ENCODE measurements at regions not wholly inside any gene's neighbourhood (a gene's known extent, or its start where the extent isn't known, plus 50 kb on each side); places are given as distances from the start of the nearest gene placed in this dataset.

DNA sequence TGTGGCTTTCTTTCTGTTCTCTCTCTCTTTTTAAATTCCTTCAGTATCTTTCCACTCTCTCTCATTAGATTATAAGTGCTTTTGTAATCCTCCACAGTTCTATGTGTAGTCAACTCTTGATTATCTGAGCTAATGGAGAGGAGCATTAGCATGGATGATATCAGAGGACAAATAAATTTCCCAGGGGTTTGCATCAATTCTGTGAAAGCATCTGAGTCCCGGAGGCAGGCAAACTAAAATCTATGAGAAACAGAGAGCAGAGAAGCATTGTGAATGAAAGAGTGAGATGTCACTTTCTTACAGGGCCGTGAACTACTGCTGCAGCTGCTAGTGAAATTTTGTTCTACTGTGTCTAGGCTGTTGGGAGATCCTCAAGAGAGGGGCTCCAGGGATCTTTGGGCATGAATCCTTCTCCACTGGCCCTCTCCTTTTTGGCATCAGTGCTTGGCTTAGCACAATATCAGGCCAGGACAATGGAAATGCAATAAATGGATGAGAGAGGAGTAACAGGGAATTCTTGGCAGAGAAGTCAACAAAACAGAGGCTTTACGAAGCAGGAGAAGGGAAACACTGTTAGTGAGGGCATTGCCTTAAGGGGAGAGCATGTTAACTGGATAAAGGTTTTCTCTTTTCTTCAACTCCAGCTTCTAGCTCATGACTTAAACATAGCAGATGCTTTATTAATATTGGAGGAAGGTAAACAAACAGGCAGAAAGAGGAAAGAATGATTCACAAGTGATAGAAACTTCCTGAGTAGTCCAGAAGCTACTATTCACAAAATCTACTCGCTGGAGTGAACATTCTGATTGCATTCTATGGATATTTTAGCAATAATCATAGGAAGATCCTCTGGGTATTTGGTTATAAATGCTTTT, 847.0 kb upstream of the MAP3K7 start:
- H3K4me3 Mint-ChIP-seq, result no peak overlapping the region
- TF ChIP-seq, protein P1, sequence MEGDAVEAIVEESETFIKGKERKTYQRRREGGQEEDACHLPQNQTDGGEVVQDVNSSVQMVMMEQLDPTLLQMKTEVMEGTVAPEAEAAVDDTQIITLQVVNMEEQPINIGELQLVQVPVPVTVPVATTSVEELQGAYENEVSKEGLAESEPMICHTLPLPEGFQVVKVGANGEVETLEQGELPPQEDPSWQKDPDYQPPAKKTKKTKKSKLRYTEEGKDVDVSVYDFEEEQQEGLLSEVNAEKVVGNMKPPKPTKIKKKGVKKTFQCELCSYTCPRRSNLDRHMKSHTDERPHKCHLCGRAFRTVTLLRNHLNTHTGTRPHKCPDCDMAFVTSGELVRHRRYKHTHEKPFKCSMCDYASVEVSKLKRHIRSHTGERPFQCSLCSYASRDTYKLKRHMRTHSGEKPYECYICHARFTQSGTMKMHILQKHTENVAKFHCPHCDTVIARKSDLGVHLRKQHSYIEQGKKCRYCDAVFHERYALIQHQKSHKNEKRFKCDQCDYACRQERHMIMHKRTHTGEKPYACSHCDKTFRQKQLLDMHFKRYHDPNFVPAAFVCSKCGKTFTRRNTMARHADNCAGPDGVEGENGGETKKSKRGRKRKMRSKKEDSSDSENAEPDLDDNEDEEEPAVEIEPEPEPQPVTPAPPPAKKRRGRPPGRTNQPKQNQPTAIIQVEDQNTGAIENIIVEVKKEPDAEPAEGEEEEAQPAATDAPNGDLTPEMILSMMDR (IDR thresholded peaks at IDR 0.05), result no peak
- no peaks in the 10 kb centered on the region for H3K36me3 Mint-ChIP-seq (ENCODE audit: low read depth)
- no peak overlapping the region for H3K27ac Mint-ChIP-seq
- DNase-seq, result no peak
- H3K4me1 Mint-ChIP-seq, result no peaks in the 10 kb centered on the region
- no peaks in the 10 kb centered on the region for H3K27me3 Mint-ChIP-seq
- ChIA-PET POLR2A (no interaction called here), CTCF (no interaction called here)
- no peak for ATAC-seq (ENCODE audit: low read depth)
- intact Hi-C loops (cut with micrococcal nuclease), result no loop called here
- peaks cover 2% of the 10 kb centered on the region for H3K9me3 Mint-ChIP-seq

DNA sequence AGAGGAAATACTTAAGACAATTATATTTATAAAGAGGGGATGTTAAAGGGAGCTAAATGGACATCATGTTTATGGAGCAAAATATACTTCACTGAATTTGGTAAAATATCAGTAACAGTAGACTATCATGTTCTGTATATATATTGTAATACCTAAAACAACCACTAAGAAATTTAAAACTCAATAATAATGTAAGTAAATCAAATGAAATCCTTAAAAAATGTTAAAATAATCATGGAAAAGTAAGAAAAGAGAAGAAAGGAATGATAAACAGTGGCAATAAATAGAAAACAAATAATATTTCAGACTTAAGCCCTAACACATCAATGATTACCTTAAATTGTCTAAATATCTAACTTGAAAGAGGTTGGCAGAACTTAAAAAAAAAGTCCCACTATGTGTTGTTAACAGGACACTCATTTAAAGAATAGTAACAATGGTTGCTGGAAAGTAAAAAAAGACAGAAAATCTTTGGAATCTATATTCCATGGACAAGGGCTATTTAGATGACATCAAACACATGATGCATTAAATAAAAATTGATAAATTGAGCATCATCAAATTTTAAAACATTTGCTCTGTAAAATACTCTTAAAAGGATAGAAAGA, 842.2 kb upstream of the MAP3K7 start:
- intact Hi-C loops (cut with micrococcal nuclease), result no loop called here
- TF ChIP-seq, protein P1 (IDR thresholded peaks at IDR 0.05), result no peak
- Mint-ChIP-seq H3K4me3 (no peak overlapping the region), H3K27ac (no peak overlapping the region), H3K9me3 (peaks cover 8% of the 10 kb centered on the region), H3K27me3 (no peaks in the 10 kb centered on the region), H3K36me3 (ENCODE audit: low read depth) (no peaks in the 10 kb centered on the region), H3K4me1 (no peaks in the 10 kb centered on the region)
- ATAC-seq (ENCODE audit: low read depth) (no peak), DNase-seq (no peak)
- CTCF ChIA-PET, result no interaction called here
- POLR2A ChIA-PET, result no interaction called here

DNA sequence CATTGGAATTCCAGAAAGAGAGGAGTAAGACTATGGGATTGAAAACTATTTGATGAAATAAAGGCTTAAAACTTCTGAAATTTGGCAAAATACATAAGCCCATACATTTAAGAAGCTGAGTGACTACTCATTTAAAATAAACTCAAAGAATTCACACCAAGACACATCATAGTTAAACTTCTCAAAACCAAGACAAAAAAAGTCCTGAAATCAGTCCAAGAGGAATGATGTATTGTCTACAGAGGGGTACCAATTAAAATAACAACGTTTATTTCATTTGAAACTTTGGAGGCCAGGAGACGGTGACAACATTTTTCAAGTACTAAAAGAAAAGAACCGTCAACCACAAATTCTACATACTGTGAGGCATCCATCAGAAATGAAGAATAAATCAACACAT, 841.4 kb upstream of the MAP3K7 start:
- H3K9me3 Mint-ChIP-seq, result peaks cover 9% of the 10 kb centered on the region
- TF ChIP-seq, protein P1 (IDR thresholded peaks at IDR 0.05), result no peak
- H3K4me3 Mint-ChIP-seq, result no peak overlapping the region
- POLR2A ChIA-PET, result no interaction called here
- H3K36me3 Mint-ChIP-seq (ENCODE audit: low read depth), result no peaks in the 10 kb centered on the region
- intact Hi-C loops (cut with micrococcal nuclease), result no loop called here
- no peak for DNase-seq
- CTCF ChIA-PET, result no interaction called here
- no peak for ATAC-seq (ENCODE audit: low read depth)
- H3K27ac Mint-ChIP-seq, result no peak overlapping the region
- no peaks in the 10 kb centered on the region for H3K4me1 Mint-ChIP-seq
- H3K27me3 Mint-ChIP-seq, result no peaks in the 10 kb centered on the region

DNA sequence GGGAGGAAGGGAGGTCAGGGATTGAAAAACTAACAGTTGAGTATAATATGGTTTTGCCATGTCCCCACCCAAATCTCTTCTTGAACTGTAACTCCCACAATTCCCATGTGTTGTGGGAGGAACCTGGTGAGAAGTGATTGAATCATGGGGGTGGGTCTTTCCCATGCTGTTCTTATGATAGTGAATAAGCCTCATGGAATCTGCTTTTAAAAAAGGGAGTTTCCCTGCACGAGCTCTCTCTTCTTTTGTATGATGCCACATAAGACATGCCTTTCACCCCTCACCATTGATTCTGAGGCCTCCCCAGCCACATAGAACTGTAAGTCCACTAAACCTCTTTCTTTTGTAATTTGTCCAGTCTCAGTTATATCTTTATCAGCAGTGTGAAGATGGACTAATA, 833.4 kb upstream of the MAP3K7 start:
- no peak for DNase-seq
- CTCF ChIA-PET, result no interaction called here

DNA sequence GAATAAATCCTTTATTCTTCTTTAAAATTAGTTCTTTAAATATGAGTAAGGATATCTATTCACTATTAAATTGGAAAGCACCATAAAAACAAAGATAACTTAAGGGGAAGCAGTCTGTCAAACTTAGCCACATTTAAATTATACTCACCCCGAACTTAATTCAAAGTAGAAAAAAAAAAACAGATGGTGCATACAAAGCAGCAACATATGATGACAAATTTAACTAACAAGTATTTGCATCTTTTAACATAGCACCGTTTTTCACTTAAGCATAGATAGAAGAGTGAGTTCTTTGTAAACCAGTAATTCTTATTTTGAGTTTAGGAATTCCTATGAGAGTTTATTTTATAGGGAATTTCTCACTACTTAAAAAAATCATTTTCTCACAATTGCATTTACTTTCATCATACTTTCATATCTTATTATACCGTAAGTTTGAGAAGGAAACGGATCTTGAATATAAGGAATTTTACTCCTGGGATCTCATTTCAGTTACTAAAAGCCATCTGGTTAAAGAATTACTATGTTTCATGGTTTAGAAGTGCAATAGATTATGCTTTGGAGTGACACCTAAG, 828.2 kb upstream of the MAP3K7 start:
- no peaks in the 10 kb centered on the region for H3K4me1 Mint-ChIP-seq
- DNase-seq (no peak), ATAC-seq (ENCODE audit: low read depth) (no peak)
- H3K4me3 Mint-ChIP-seq, result no peak overlapping the region
- TF ChIP-seq, protein P1 (IDR thresholded peaks at IDR 0.05), result no peak
- H3K36me3 Mint-ChIP-seq (ENCODE audit: low read depth), result no peaks in the 10 kb centered on the region
- H3K27me3 Mint-ChIP-seq, result no peaks in the 10 kb centered on the region
- ChIA-PET CTCF (no interaction called here), POLR2A (no interaction called here)
- intact Hi-C loops (cut with micrococcal nuclease), result no loop called here
- H3K9me3 Mint-ChIP-seq, result peaks cover 20% of the 10 kb centered on the region
- H3K27ac Mint-ChIP-seq, result no peak overlapping the region

More for the DNA sequence above, 833.4 kb upstream of the MAP3K7 start:
- POLR2A ChIA-PET, result no interaction called here
- Mint-ChIP-seq H3K27ac (no peak overlapping the region), H3K4me3 (no peak overlapping the region), H3K27me3 (no peaks in the 10 kb centered on the region), H3K36me3 (ENCODE audit: low read depth) (no peaks in the 10 kb centered on the region), H3K4me1 (no peaks in the 10 kb centered on the region), H3K9me3 (peaks cover 17% of the 10 kb centered on the region)
- intact Hi-C loops (cut with micrococcal nuclease), result no loop called here
- TF ChIP-seq, protein P1 (IDR thresholded peaks at IDR 0.05), result no peak
- no peak for ATAC-seq (ENCODE audit: low read depth)

All from activated B cell treated with CpG ODN at 0.5 μM for 24 hours (primary cell).